H1 (cell line): ENCODE measurements at regions not wholly inside any gene's neighbourhood (a gene's known extent, or its start where the extent isn't known, plus 50 kb on each side); places are given as distances from the start of the nearest gene placed in this dataset.

Source experiments
- CTCF ChIA-PET: fragments of 300-600 bp; sonication (Branson Sonifier 250); formaldehyde crosslinking; loops from one replicate; lab custom pipeline; 2021; ENCODE audit not compliant: partially characterized antibody; lab: Charles Lee
- POLR2A ChIA-PET: fragments of 300-600 bp; sonication (Branson Sonifier 250); formaldehyde crosslinking; loops from one replicate; lab custom pipeline; 2021; ENCODE audit warnings: inconsistent platforms; ENCODE audit not compliant: partially characterized antibody; lab: Charles Lee
- DNase-seq, 2 experiments: peaks; one replicate each; pipeline versions ENCODE4 v3.0.0 to v3.0.0-alpha.2; 2010 to 2022; ENCODE audit warnings: low spot score in 2 of 2, low read depth in 1 of 2, mixed read lengths in 1 of 2
- FAIRE-seq: peaks from 2 replicates; lab custom pipeline; 2011; peaks lifted over from hg19 to GRCh38; lab: Jason Lieb, UNC
- H2AFZ ChIP-seq: 2 replicates; pipeline ENCODE4 v1.8.1; 2012; ENCODE audit warnings: low read length, inconsistent platforms
- H2AK5ac ChIP-seq: 2 replicates; pipeline ENCODE4 v1.6.1; 2013; ENCODE audit warnings: low read depth, low read length
- H2BK120ac ChIP-seq: replicated peaks from 2 replicates; pipeline ENCODE3; 2013; ENCODE audit warnings: low read depth, low read length, inconsistent platforms
- H2BK12ac ChIP-seq: 2 replicates; pipeline ENCODE4 v1.6.1; 2013; ENCODE audit warnings: low read depth, low read length
- H2BK15ac ChIP-seq: 2 replicates; pipeline ENCODE4 v1.6.1; 2013; ENCODE audit warnings: low read length
- H2BK20ac ChIP-seq: 2 replicates; pipeline ENCODE4 v1.6.1; 2013; ENCODE audit warnings: low read length
- H2BK5ac ChIP-seq: 2 replicates; pipeline ENCODE4 v1.6.1; 2013; ENCODE audit warnings: low read depth, low read length
- H3K14ac ChIP-seq: 2 replicates; pipeline ENCODE4 v1.6.1; 2013; ENCODE audit warnings: inconsistent platforms; ENCODE audit not compliant: insufficient read length
- H3K18ac ChIP-seq: 2 replicates; pipeline ENCODE4 v1.6.1; 2013; ENCODE audit warnings: low read length; ENCODE audit errors: extremely low read depth
- H3K23ac ChIP-seq: 2 replicates; pipeline ENCODE4 v1.6.1; 2013; ENCODE audit warnings: inconsistent platforms; ENCODE audit not compliant: insufficient read length
- H3K23me2 ChIP-seq: 2 replicates; pipeline ENCODE4 v1.6.1; 2013; ENCODE audit warnings: low read depth, low read length
- H3K27ac ChIP-seq: 2 replicates; pipeline ENCODE4 v1.6.1; 2011; ENCODE audit warnings: low read depth, low read length, inconsistent platforms
- H3K27me3 ChIP-seq, 4 experiments: replicated peaks in 1 of 4; 1 replicate in 1 of 4; 2 replicates in 3 of 4; pipeline versions ENCODE4 v1.6.1 to v1.8.1; 2011 to 2013; ENCODE audit warnings: low read length in 3 of 4, mild to moderate bottlenecking in 3 of 4, inconsistent platforms in 2 of 4, mixed read lengths in 2 of 4, moderate library complexity in 1 of 4; ENCODE audit not compliant: control insufficient read depth in 3 of 4, insufficient read depth in 3 of 4; ENCODE audit errors: extremely low read depth in 1 of 4
- H3K36me3 ChIP-seq, 4 experiments: 2 replicates each; pipeline versions ENCODE4 v1.6.1 to v1.8.1; 2011 to 2013; ENCODE audit warnings: mild to moderate bottlenecking in 4 of 4, low read length in 3 of 4, moderate library complexity in 2 of 4, control low read depth in 1 of 4, inconsistent platforms in 1 of 4; ENCODE audit not compliant: insufficient read depth in 4 of 4, control insufficient read depth in 2 of 4
- H3K4ac ChIP-seq: replicated peaks from 2 replicates; pipeline ENCODE3; 2013; ENCODE audit warnings: low read length, low read depth, mixed read lengths, inconsistent platforms; ENCODE audit not compliant: insufficient read length
- H3K4me1 ChIP-seq, 4 experiments: replicated peaks in 1 of 4; 1 replicate in 1 of 4; 2 replicates in 3 of 4; pipeline versions ENCODE4 v1.6.1 to v1.8.1; 2011 to 2013; ENCODE audit warnings: low read length in 3 of 4, inconsistent platforms in 2 of 4, mixed read lengths in 1 of 4; ENCODE audit not compliant: insufficient read depth in 4 of 4, control insufficient read depth in 3 of 4
- H3K4me2 ChIP-seq, 2 experiments: 2 replicates each; pipeline versions ENCODE4 v1.6.1 to v1.8.1; 2011 to 2013; ENCODE audit warnings: low read depth in 2 of 2, low read length in 2 of 2, control low read depth in 1 of 2, inconsistent platforms in 1 of 2, mild to moderate bottlenecking in 1 of 2; ENCODE audit not compliant: insufficient read depth in 1 of 2
- H3K4me3 ChIP-seq, 4 experiments: fragments of 200-600, 300-600 bp in 1 of 4; sonication (generic), shearing (Covaris generic), sonication (Bioruptor Twin) in 1 of 4; 2 replicates each; pipeline versions ENCODE4 v1.5.1 to v1.8.1; 2011 to 2016; ENCODE audit warnings: low read length in 4 of 4, low read depth in 3 of 4, control low read depth in 2 of 4, inconsistent platforms in 2 of 4, mild to moderate bottlenecking in 2 of 4, mixed read lengths in 1 of 4, moderate library complexity in 1 of 4; ENCODE audit not compliant: insufficient read depth in 2 of 4; ENCODE audit errors: extremely low read depth in 1 of 4
- H3K56ac ChIP-seq: replicated peaks from 2 replicates; pipeline ENCODE3; 2013; ENCODE audit warnings: low read depth, mild to moderate bottlenecking, mixed read lengths, low read length, inconsistent platforms; ENCODE audit not compliant: insufficient read length
- H3K79me1 ChIP-seq: 2 replicates; pipeline ENCODE4 v1.6.1; 2013; ENCODE audit warnings: low read depth, low read length, control low read depth
- H3K79me2 ChIP-seq, 2 experiments: 2 replicates each; pipeline versions ENCODE4 v1.6.1 to v1.8.1; 2012 to 2013; ENCODE audit warnings: low read length in 2 of 2, mild to moderate bottlenecking in 2 of 2, inconsistent platforms in 1 of 2; ENCODE audit not compliant: insufficient read depth in 2 of 2, control insufficient read depth in 1 of 2
- H3K9ac ChIP-seq, 4 experiments: replicated peaks in 1 of 4; 1 replicate in 1 of 4; 2 replicates in 3 of 4; pipeline versions ENCODE4 v1.6.1 to v1.8.1; 2011 to 2013; ENCODE audit warnings: low read depth in 3 of 4, low read length in 3 of 4, control low read depth in 2 of 4, mild to moderate bottlenecking in 2 of 4, moderate library complexity in 2 of 4, inconsistent platforms in 1 of 4; ENCODE audit errors: extremely low read depth in 1 of 4
- H3K9me3 ChIP-seq, 2 experiments: 2 replicates each; pipeline versions ENCODE4 v1.6.1 to v1.8.1; 2012 to 2013; ENCODE audit warnings: mild to moderate bottlenecking in 2 of 2, moderate library complexity in 2 of 2, control low read depth in 1 of 2, inconsistent platforms in 1 of 2, low read depth in 1 of 2, low read length in 1 of 2, mixed read lengths in 1 of 2; ENCODE audit not compliant: insufficient read depth in 2 of 2
- H4K20me1 ChIP-seq, 2 experiments: replicated peaks in 1 of 2; 2 replicates each; pipeline versions ENCODE3 to v1.8.1; 2011 to 2013; ENCODE audit warnings: inconsistent platforms in 2 of 2, low read length in 2 of 2, mild to moderate bottlenecking in 1 of 2; ENCODE audit not compliant: insufficient read depth in 2 of 2, control insufficient read depth in 1 of 2
- H4K5ac ChIP-seq: 2 replicates; pipeline ENCODE4 v1.6.1; 2013; ENCODE audit warnings: low read length, low read depth, mixed read lengths, inconsistent platforms; ENCODE audit not compliant: insufficient read length
- H4K8ac ChIP-seq: 2 replicates; pipeline ENCODE4 v1.8.0; 2013; ENCODE audit warnings: mild to moderate bottlenecking, moderate library complexity, low read length, inconsistent platforms; ENCODE audit not compliant: insufficient read depth; ENCODE audit errors: extremely low read depth
- H4K91ac ChIP-seq: replicated peaks from 2 replicates; pipeline ENCODE3; 2013; ENCODE audit warnings: low read length, mixed read lengths, inconsistent platforms; ENCODE audit not compliant: insufficient read length
- BCL11A ChIP-seq, 2 experiments: IDR thresholded peaks; one replicate each; pipeline ENCODE4 v1.6.1; 2011; ENCODE audit warnings: low read depth in 2 of 2, low read length in 2 of 2, mild to moderate bottlenecking in 2 of 2
- TAF1 ChIP-seq: IDR thresholded peaks from 2 replicates; pipeline ENCODE4 v1.6.1; 2011; ENCODE audit warnings: mild to moderate bottlenecking, low read depth, low read length
- TBP ChIP-seq: IDR thresholded peaks from 2 replicates; pipeline ENCODE4 v1.6.1; 2011; ENCODE audit warnings: low read depth, low read length, improper control_type of control experiment
- YY1 ChIP-seq: IDR thresholded peaks from 2 replicates; pipeline ENCODE4 v1.6.1; 2011; ENCODE audit warnings: low read depth, mild to moderate bottlenecking, low read length
- WGBS, 2 experiments: shearing (Covaris generic) in 1 of 2; methylation state at CpG; one replicate each; pipeline versions ENCODE4 v1.1.6 to v1.1.7; 2013 to 2015; ENCODE audit warnings: low lambda C conversion rate in 2 of 2, mixed read lengths in 2 of 2, inconsistent platforms in 1 of 2, low coverage in 1 of 2, missing lambda C conversion rate in 1 of 2; ENCODE audit not compliant: insufficient replicate concordance in 2 of 2, insufficient coverage in 1 of 2, insufficient read length in 1 of 2; ENCODE audit errors: extremely low coverage in 1 of 2, missing lambda C conversion rate in 1 of 2; 5-methylcytosine and 5-hydroxymethylcytosine counted together

- Histone ChIP-seq H3K4me1 (no peaks in the 10 kb centered on the region; a peak in 1 of 7 replicates), H3K79me2 (no peaks in the 10 kb centered on the region), H2BK5ac (no peak overlapping the region), H3K4me3 (no peak overlapping the region), H3K36me3 (no peaks in the 10 kb centered on the region), H3K14ac (no peak overlapping the region), H3K27me3 (no peaks in the 10 kb centered on the region), H3K79me1 (no peaks in the 10 kb centered on the region), H4K8ac (no peak overlapping the region), H3K9ac (no peak overlapping the region), H4K20me1 (no peaks in the 10 kb centered on the region), H2AK5ac (no peak overlapping the region), H3K9me3 (no peaks in the 10 kb centered on the region), H4K91ac (no peak overlapping the region), H2BK120ac (no peak overlapping the region), H3K18ac (no peak overlapping the region), H2BK20ac (no peak overlapping the region), H2AFZ (no peak overlapping the region), H2BK15ac (no peak overlapping the region), H3K27ac (no peak overlapping the region), H3K4ac (no peak overlapping the region), H3K56ac (no peak overlapping the region), H3K4me2 (no peak overlapping the region), H4K5ac (no peak overlapping the region), H3K23ac (no peak overlapping the region), H2BK12ac (no peak overlapping the region), H3K23me2 (no peaks in the 10 kb centered on the region)
- no peak for FAIRE-seq
- ChIA-PET CTCF (interaction anchor here (0.6 to 1.4 kb wide), 2 partner anchors 148 to 863 kb away, joined by 3 read pairs; no protein-coding TSS in a partner anchor), POLR2A (no interaction called here)
- DNase-seq, result no peak
- TF ChIP-seq TAF1 (no peak), BCL11A (IDR thresholded peaks at IDR 0.05; ENCODE audit: low read depth in 2 of 2, low read length in 2 of 2) (no peak), YY1 (no peak), TBP (no peak)
- WGBS, 2 experiments, result 83% methylated on average over 2 of the region's 2 CpGs; no CpG with 5 or more reads in 1 of the 2 experiments
These were observed 502.2 kb upstream of the SETBP1 start for GRCh38 chr18:44178476-44178875.
